ENCODE measurements at regions not wholly inside any gene's neighbourhood (a gene's known extent, or its start where the extent isn't known, plus 50 kb on each side); places are given as distances from the start of the nearest gene placed in this dataset.
"Not testable (repeated sequence)": the region's sequence is repeated elsewhere in the genome, so short reads cannot be mapped to it uniquely, and the experiment has no call there.

DNA sequence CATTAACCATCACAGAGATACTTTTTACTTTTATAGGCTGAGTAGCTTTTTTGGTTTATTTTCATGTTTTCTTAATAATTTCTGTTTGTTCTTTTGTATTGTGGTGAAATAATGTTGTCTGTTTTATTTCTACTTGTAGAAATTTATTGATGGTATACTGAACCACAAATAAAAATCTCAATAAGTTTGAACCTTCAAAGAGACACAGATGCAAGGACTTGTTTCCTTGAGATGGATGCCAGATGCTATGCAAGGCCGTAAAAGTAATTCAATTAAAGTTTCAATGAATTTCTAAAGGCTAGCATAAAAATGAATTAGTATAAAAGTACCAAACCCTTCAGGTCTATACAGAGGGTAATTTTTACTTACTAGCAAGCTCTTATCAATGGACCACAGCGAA lies 873.5 kb downstream of the TTLL7 start:
- Histone ChIP-seq H3K4me2 (ENCODE audit: low read length) (no peak overlapping the region), H4K20me1 (ENCODE audit: insufficient read depth, low read length) (no peaks in the 10 kb centered on the region), H3K36me3 (ENCODE audit: insufficient read depth, low read length) (no peaks in the 10 kb centered on the region), H3K4me3 (ENCODE audit: low read depth, low read length, poor library complexity, severe bottlenecking) (no peak overlapping the region), H3K9me3 (ENCODE audit: low read length) (no peaks in the 10 kb centered on the region), H3K27ac (ENCODE audit: low read depth, low read length, poor library complexity, severe bottlenecking) (no peak overlapping the region), H3K79me2 (ENCODE audit: insufficient read depth, low read length) (no peaks in the 10 kb centered on the region), H3K27me3 (ENCODE audit: insufficient read depth, low read length) (no peaks in the 10 kb centered on the region), H3K9me2 (ENCODE audit: low read depth, low read length) (no peaks in the 10 kb centered on the region; the same call in 1 of the 2 replicates), H3K4me1 (ENCODE audit: insufficient read depth, low read length, severe bottlenecking) (no peaks in the 10 kb centered on the region), H3K9ac (ENCODE audit: low read length) (no peak overlapping the region), H2AFZ (ENCODE audit: low read length) (no peak overlapping the region), H3F3A (ENCODE audit: insufficient read depth, low read length) (no peaks in the 10 kb centered on the region)
- TF ChIP-seq EZH2 (IDR thresholded peaks at IDR 0.05; ENCODE audit: borderline replicate concordance, low read length) (no peak), CTCF (IDR thresholded peaks at IDR 0.05; ENCODE audit: low read length) (no peak)

GRCh38 chr1:83123019-83123418 lies 875.9 kb downstream of the TTLL7 start:
- Histone ChIP-seq H3K27me3 (ENCODE audit: insufficient read depth, low read length) (no peaks in the 10 kb centered on the region), H2AFZ (ENCODE audit: low read length) (no peak overlapping the region), H3K4me1 (ENCODE audit: insufficient read depth, low read length, severe bottlenecking) (no peaks in the 10 kb centered on the region), H3K4me3 (ENCODE audit: low read depth, low read length, poor library complexity, severe bottlenecking) (no peak overlapping the region), H3K4me2 (ENCODE audit: low read length) (no peak overlapping the region), H4K20me1 (ENCODE audit: insufficient read depth, low read length) (no peaks in the 10 kb centered on the region), H3K9me2 (ENCODE audit: low read depth, low read length) (no peaks in the 10 kb centered on the region; the same call in 1 of the 2 replicates), H3K36me3 (ENCODE audit: insufficient read depth, low read length) (no peaks in the 10 kb centered on the region), H3K9me3 (ENCODE audit: low read length) (no peaks in the 10 kb centered on the region), H3K27ac (ENCODE audit: low read depth, low read length, poor library complexity, severe bottlenecking) (no peak overlapping the region), H3F3A (ENCODE audit: insufficient read depth, low read length) (no peaks in the 10 kb centered on the region), H3K79me2 (ENCODE audit: insufficient read depth, low read length) (no peaks in the 10 kb centered on the region), H3K9ac (ENCODE audit: low read length) (no peak overlapping the region)
- TF ChIP-seq CTCF (IDR thresholded peaks at IDR 0.05; ENCODE audit: low read length) (no peak), EZH2 (IDR thresholded peaks at IDR 0.05; ENCODE audit: borderline replicate concordance, low read length) (no peak)

DNA sequence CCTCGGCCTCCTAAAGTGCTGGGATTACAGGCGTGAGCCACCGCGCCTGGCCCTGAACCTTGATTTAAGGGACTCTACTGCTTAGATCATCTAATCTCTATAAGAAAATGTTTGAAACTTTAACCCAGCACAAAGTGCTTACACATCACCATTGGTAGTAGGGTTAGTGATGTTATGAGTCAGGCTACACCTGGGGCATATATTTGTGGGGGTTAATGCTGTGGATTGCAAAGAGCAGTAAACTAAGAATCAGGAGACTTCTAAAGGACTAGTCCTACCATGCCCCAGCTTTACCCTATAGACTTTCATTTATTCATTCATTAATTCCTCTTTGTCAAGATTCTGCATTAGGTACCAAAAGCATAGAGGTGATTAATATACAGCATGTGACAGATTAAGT lies 880.5 kb downstream of the TTLL7 start:
- H3K4me1 ChIP-seq (ENCODE audit: insufficient read depth, low read length, severe bottlenecking): no peaks in the 10 kb centered on the region
- H4K20me1 ChIP-seq (ENCODE audit: insufficient read depth, low read length): no peaks in the 10 kb centered on the region
- H3K27ac ChIP-seq (ENCODE audit: low read depth, low read length, poor library complexity, severe bottlenecking): no peak overlapping the region
- H3K4me2 ChIP-seq (ENCODE audit: low read length): no peak overlapping the region
- H3K9me2 ChIP-seq (ENCODE audit: low read depth, low read length): no peaks in the 10 kb centered on the region
- TF ChIP-seq CTCF (IDR thresholded peaks at IDR 0.05; ENCODE audit: low read length) (no peak), EZH2 (IDR thresholded peaks at IDR 0.05; ENCODE audit: borderline replicate concordance, low read length) (no peak)
- H2AFZ ChIP-seq (ENCODE audit: low read length): no peak overlapping the region
- no peaks in the 10 kb centered on the region for H3K9me3 ChIP-seq (ENCODE audit: low read length)
- H3K79me2 ChIP-seq (ENCODE audit: insufficient read depth, low read length): no peaks in the 10 kb centered on the region
- H3F3A ChIP-seq (ENCODE audit: insufficient read depth, low read length): no peaks in the 10 kb centered on the region
- no peak overlapping the region for H3K4me3 ChIP-seq (ENCODE audit: low read depth, low read length, poor library complexity, severe bottlenecking)
- no peaks in the 10 kb centered on the region for H3K27me3 ChIP-seq (ENCODE audit: insufficient read depth, low read length)
- no peak overlapping the region for H3K9ac ChIP-seq (ENCODE audit: low read length)
- H3K36me3 ChIP-seq (ENCODE audit: insufficient read depth, low read length): no peaks in the 10 kb centered on the region

DNA sequence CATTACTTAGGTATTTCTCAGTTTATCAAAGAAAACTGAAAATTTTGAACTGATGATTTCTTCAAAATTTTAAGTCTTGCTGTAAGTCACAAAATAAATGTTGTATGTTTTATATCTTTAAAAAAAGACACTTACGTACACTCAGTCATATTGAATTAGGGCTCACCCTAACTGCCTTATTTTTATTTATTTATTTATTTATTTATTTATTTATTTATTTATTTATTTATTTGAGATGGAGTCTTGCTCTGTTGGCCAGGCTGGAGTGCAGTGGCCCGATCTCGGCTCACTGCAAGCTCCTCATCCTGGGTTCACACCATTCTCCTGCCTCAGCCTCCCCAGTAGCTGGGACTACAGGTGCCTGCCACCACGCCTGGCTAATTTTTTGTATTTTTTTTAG lies 881.9 kb downstream of the TTLL7 start:
- not testable (repeated sequence) for H3K9me2 ChIP-seq (ENCODE audit: low read depth, low read length); H3K27me3 ChIP-seq (ENCODE audit: insufficient read depth, low read length); H3K36me3 ChIP-seq (ENCODE audit: insufficient read depth, low read length); H3K9me3 ChIP-seq (ENCODE audit: low read length); H2AFZ ChIP-seq (ENCODE audit: low read length); H3K9ac ChIP-seq (ENCODE audit: low read length); H3K4me2 ChIP-seq (ENCODE audit: low read length); H3K79me2 ChIP-seq (ENCODE audit: insufficient read depth, low read length); H3F3A ChIP-seq (ENCODE audit: insufficient read depth, low read length); H3K4me3 ChIP-seq (ENCODE audit: low read depth, low read length, poor library complexity, severe bottlenecking); H4K20me1 ChIP-seq (ENCODE audit: insufficient read depth, low read length); H3K4me1 ChIP-seq (ENCODE audit: insufficient read depth, low read length, severe bottlenecking); H3K27ac ChIP-seq (ENCODE audit: low read depth, low read length, poor library complexity, severe bottlenecking)
